ENCODE measurements at regions not wholly inside any gene's neighbourhood (a gene's known extent, or its start where the extent isn't known, plus 50 kb on each side); places are given as distances from the start of the nearest gene placed in this dataset.
"Not testable (repeated sequence)": the region's sequence is repeated elsewhere in the genome, so short reads cannot be mapped to it uniquely, and the experiment has no call there.

- not testable (repeated sequence) for H3K9me3 Mint-ChIP-seq, H3K4me1 Mint-ChIP-seq, H3K4me3 Mint-ChIP-seq, H3K27me3 Mint-ChIP-seq, H3K27ac Mint-ChIP-seq, H3K36me3 Mint-ChIP-seq, ATAC-seq
Observed at GRCh38 chr10:57645108-57645507, 622.6 kb downstream of the IPMK start.

DNA sequence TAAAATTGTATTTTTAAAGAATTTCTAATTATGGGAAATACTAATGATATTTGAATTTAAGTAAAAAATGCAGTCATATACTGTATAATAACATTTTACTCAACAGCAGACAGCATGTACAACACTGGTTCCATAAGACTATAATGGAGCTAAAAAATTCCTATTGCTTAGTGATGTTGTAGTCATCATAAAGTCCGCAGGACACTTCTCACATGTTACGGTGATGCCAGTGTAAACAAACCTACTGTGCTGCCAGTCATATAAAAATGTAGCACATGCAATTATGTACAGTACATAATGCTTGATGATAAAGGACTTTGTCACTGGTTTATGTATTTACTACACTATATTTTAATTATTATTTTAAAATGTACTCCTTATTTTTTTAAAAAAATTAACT lies 629.3 kb downstream of the IPMK start:
- H3K9me3 Mint-ChIP-seq, result peaks cover 2% of the 10 kb centered on the region
- no peaks in the 10 kb centered on the region for H3K4me1 Mint-ChIP-seq
- H3K27ac Mint-ChIP-seq, result no peak overlapping the region
- no peak overlapping the region for H3K4me3 Mint-ChIP-seq
- ATAC-seq, result no peak
- H3K36me3 Mint-ChIP-seq, result no peaks in the 10 kb centered on the region
- H3K27me3 Mint-ChIP-seq, result no peaks in the 10 kb centered on the region

DNA sequence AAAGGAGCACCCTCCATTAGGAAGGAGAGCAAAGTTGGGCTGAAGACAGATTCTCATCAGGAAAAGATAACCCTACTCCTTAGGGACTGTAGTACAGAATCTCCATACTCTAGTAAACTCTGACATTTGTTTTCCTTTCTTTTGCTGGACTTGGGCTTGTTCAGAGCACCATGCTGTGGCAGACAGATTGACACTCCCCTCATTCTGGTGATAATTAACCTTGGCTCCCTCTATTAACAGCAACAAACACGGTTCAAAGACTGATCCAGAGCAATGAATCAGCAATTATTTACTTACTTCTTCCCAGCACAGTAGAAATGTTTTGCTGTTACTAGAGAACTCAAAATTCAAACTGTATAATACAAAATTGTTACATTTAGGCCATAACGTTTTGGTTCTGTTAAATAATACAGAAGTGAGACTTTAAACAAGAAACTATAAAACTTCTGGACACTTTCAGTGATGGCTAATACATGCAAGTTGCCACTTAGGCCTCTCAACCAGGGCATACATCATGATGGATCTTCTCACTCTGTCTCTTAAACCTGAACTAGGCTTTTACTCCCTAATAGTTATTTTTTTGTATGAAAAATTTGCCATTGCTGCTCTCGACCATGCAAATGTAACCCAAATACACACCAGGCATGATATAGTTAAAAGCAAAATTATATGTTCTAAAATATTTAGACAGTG lies 639.0 kb downstream of the IPMK start:
- Mint-ChIP-seq H3K27me3 (no peaks in the 10 kb centered on the region), H3K4me1 (no peaks in the 10 kb centered on the region), H3K36me3 (no peaks in the 10 kb centered on the region), H3K27ac (no peak overlapping the region), H3K4me3 (no peak overlapping the region), H3K9me3 (no peaks in the 10 kb centered on the region)
- no peak for ATAC-seq

DNA sequence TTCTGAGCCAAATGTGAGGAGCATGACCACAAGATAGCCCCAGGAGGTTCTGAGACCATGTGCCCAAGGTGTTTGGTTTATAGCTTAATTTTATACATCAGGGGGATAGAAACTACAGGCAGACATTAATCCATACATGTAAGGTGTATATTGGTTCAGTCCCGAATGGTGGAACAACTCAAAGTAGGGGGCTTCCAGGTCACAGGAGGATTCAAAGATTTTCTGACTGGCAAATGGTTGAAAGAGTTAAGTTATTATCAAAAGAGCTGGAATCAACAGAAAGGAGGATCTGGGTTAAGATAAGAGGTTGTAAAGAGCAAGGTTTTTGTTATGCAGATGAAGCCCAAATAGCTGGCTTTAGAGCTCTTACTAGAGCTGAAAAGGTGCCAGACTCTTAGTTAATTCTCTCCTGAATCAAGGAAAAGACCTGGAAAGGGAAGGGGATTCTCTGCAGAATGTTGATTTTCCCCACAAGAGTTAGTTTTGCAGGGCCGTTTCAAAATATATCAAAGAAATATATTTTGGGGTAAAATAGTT lies 640.0 kb downstream of the IPMK start:
- no peak overlapping the region for H3K27ac Mint-ChIP-seq
- no peaks in the 10 kb centered on the region for H3K36me3 Mint-ChIP-seq
- H3K4me1 Mint-ChIP-seq, result no peaks in the 10 kb centered on the region
- H3K27me3 Mint-ChIP-seq, result no peaks in the 10 kb centered on the region
- H3K4me3 Mint-ChIP-seq, result no peak overlapping the region
- no peaks in the 10 kb centered on the region for H3K9me3 Mint-ChIP-seq
- no peak for ATAC-seq

GRCh38 chr10:57624856-57625592 lies 642.7 kb downstream of the IPMK start:
- no peak overlapping the region for H3K4me3 Mint-ChIP-seq
- ATAC-seq, result no peak
- no peaks in the 10 kb centered on the region for H3K27me3 Mint-ChIP-seq
- no peaks in the 10 kb centered on the region for H3K4me1 Mint-ChIP-seq
- H3K9me3 Mint-ChIP-seq, result no peaks in the 10 kb centered on the region
- H3K36me3 Mint-ChIP-seq, result no peaks in the 10 kb centered on the region
- H3K27ac Mint-ChIP-seq, result no peak overlapping the region

DNA sequence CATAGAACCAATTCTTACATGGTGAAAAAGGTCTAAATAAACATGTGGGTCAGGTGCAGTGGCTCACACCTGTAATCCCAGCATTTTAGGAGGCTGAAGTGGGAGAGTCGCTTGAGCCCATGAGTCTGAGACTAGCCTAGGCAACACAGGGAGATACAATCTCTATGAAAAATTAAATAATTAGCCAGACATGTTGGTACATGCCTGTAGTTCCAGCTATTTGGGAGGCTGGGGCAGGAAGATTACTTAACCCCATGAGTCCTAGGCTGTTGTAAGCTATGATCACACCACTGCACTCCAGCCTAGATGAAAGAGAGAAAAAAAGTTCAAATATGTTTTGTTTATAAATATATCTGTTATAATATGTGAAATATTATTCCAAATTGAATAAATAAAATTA lies 643.6 kb downstream of the IPMK start:
- H3K4me3 Mint-ChIP-seq, result no peak overlapping the region
- ATAC-seq, result no peak
- H3K36me3 Mint-ChIP-seq, result no peaks in the 10 kb centered on the region
- no peaks in the 10 kb centered on the region for H3K4me1 Mint-ChIP-seq
- no peaks in the 10 kb centered on the region for H3K9me3 Mint-ChIP-seq
- H3K27me3 Mint-ChIP-seq, result no peaks in the 10 kb centered on the region
- H3K27ac Mint-ChIP-seq, result no peak overlapping the region

GRCh38 chr10:57621466-57621865 lies 646.2 kb downstream of the IPMK start:
- no peaks in the 10 kb centered on the region for H3K27me3 Mint-ChIP-seq
- no peaks in the 10 kb centered on the region for H3K4me1 Mint-ChIP-seq
- H3K36me3 Mint-ChIP-seq, result no peaks in the 10 kb centered on the region
- ATAC-seq, result no peak
- H3K27ac Mint-ChIP-seq, result no peak overlapping the region
- no peak overlapping the region for H3K4me3 Mint-ChIP-seq
- no peaks in the 10 kb centered on the region for H3K9me3 Mint-ChIP-seq

DNA sequence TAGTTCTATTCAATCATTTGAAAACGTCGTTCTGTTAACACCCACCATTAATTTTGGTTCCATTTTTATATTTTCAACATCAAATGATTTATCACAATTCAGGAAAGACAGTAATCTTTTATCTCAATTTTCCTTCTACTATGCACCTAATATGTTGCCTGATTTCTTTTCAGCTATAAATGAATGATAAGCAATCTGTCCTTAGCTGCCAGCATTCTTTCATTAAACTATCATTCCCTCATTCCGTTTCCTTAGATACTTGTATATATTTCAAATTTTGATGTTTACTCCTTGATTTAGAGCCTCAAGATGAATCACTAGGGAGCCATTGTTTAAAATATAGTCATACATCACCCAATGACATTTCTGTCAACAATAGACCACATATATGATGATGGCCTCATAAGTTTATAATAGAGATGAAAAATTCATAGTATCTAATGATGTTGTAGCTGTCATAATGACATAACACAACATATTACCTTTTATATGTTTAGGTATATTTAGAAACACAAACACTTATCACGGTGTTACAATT lies 661.7 kb downstream of the IPMK start:
- Mint-ChIP-seq H3K4me1 (no peaks in the 10 kb centered on the region), H3K36me3 (no peaks in the 10 kb centered on the region), H3K4me3 (no peak overlapping the region), H3K27ac (no peak overlapping the region), H3K9me3 (peaks cover 2% of the 10 kb centered on the region), H3K27me3 (no peaks in the 10 kb centered on the region)
- no peak for ATAC-seq

- H3K9me3 Mint-ChIP-seq, result no peaks in the 10 kb centered on the region
- no peak overlapping the region for H3K4me3 Mint-ChIP-seq
- no peaks in the 10 kb centered on the region for H3K27me3 Mint-ChIP-seq
- no peaks in the 10 kb centered on the region for H3K4me1 Mint-ChIP-seq
- ATAC-seq, result no peak
- no peak overlapping the region for H3K27ac Mint-ChIP-seq
- no peaks in the 10 kb centered on the region for H3K36me3 Mint-ChIP-seq
Observed at GRCh38 chr10:57599440-57599839, 668.3 kb downstream of the IPMK start.

DNA sequence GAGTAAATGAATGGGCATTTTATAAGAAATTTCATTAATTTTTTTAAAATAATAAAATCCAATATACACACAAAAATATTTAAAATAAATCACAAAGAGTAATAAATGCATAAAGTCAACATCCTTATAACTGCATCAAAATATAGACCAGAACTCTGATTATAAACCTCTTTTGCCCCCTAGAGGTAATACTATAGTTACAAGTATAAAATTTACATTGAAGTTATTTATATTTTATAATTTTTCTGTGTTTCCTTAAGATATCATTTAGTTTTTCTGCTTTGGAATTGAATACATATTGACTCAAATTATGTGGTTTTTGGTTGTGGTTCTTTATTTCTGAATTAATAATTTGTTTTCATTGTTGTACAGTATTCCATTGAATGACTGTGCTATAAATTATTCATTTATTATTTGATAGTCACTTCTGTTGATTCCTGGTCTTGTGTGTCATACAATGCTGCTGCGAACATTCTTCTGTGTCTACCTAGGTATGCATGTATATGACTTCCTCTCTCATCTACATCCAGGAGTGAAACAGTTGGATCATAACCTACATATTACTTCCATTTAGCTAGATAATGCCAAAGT lies 673.6 kb downstream of the IPMK start:
- H3K9me3 Mint-ChIP-seq, result no peaks in the 10 kb centered on the region
- no peaks in the 10 kb centered on the region for H3K36me3 Mint-ChIP-seq
- H3K27me3 Mint-ChIP-seq, result no peaks in the 10 kb centered on the region
- no peaks in the 10 kb centered on the region for H3K4me1 Mint-ChIP-seq
- ATAC-seq, result no peak
- no peak overlapping the region for H3K27ac Mint-ChIP-seq
- no peak overlapping the region for H3K4me3 Mint-ChIP-seq

GRCh38 chr10:57579926-57580325 lies 687.8 kb downstream of the IPMK start:
- Mint-ChIP-seq H3K36me3 (no peaks in the 10 kb centered on the region), H3K27me3 (no peaks in the 10 kb centered on the region), H3K4me3 (no peak overlapping the region), H3K4me1 (no peaks in the 10 kb centered on the region), H3K9me3 (no peaks in the 10 kb centered on the region), H3K27ac (no peak overlapping the region)
- ATAC-seq, result no peak

DNA sequence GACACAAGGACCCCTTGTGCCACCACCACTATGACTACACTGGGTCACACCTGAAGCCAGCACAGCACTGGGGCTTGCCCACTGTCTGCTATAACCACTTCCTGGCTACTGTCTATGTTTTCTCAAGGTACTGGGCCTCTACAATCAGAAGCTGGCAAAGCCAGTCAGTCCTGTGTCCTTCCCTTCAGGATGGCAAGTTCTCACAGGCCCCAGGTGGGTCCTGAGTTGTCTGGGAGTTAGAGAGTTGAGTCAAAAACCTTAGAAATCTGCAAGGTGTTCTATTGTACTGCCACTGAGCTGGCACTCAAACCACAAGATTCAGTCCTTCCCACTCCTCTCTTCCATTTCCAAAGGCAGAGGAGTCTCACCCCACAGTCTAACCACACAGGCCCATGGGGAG lies 705.5 kb downstream of the IPMK start:
- no peaks in the 10 kb centered on the region for H3K36me3 Mint-ChIP-seq
- ATAC-seq, result no peak
- no peak overlapping the region for H3K4me3 Mint-ChIP-seq
- peaks cover 4% of the 10 kb centered on the region for H3K9me3 Mint-ChIP-seq
- no peaks in the 10 kb centered on the region for H3K27me3 Mint-ChIP-seq
- no peaks in the 10 kb centered on the region for H3K4me1 Mint-ChIP-seq
- no peak overlapping the region for H3K27ac Mint-ChIP-seq

DNA sequence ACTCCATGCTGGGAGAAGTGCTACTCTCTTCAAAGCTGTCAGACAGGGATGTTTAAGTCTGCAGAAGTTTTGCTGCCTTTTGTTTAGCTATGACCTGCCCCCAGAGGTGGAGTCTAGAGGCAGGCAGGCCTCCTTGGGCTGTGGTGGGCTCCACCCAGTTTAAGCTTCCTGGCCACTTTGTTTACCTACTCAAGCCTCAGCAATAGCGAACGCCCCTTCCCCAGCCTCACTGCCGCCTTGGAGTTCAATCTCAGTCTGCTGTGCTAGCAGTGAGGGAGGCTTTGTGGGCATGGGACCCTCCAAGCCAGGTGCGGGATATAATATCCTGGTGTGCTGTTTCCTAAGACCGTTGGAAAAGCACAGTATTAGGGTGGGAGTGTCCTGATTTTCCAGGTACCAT lies 715.9 kb downstream of the IPMK start:
- H3K27ac Mint-ChIP-seq, H3K4me3 Mint-ChIP-seq, H3K27me3 Mint-ChIP-seq, H3K4me1 Mint-ChIP-seq, ATAC-seq, H3K9me3 Mint-ChIP-seq, H3K36me3 Mint-ChIP-seq: not testable (repeated sequence)

DNA sequence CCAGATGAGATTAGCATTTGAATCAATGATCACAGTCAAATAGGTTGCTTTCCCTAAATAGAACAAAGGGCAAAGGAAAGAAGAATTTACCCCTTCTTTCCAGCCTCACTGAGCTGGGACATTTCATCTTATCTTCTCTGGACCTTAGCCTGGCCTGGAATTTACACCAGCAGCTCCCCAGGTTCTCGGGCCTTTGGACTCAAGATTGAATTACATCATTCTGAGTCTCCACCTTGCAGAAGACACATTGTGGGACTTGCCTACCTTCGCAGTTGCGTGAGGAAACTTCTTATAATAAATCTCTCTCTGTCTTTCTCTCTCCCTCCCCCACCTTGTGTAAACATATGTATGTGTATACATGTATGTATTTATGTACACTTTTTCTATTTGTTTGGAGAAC lies 732.4 kb downstream of the IPMK start:
- no peak overlapping the region for H3K4me3 Mint-ChIP-seq
- no peaks in the 10 kb centered on the region for H3K36me3 Mint-ChIP-seq
- no peak for ATAC-seq
- no peak overlapping the region for H3K27ac Mint-ChIP-seq
- H3K9me3 Mint-ChIP-seq, result no peaks in the 10 kb centered on the region
- no peaks in the 10 kb centered on the region for H3K27me3 Mint-ChIP-seq
- no peaks in the 10 kb centered on the region for H3K4me1 Mint-ChIP-seq

- H3K36me3 Mint-ChIP-seq, result no peaks in the 10 kb centered on the region
- no peak overlapping the region for H3K27ac Mint-ChIP-seq
- H3K4me3 Mint-ChIP-seq, result no peak overlapping the region
- H3K4me1 Mint-ChIP-seq, result no peaks in the 10 kb centered on the region
- peaks cover 2% of the 10 kb centered on the region for H3K9me3 Mint-ChIP-seq
- no peak for ATAC-seq
- no peaks in the 10 kb centered on the region for H3K27me3 Mint-ChIP-seq
Observed at GRCh38 chr10:57513637-57514036, 754.1 kb downstream of the IPMK start.

DNA sequence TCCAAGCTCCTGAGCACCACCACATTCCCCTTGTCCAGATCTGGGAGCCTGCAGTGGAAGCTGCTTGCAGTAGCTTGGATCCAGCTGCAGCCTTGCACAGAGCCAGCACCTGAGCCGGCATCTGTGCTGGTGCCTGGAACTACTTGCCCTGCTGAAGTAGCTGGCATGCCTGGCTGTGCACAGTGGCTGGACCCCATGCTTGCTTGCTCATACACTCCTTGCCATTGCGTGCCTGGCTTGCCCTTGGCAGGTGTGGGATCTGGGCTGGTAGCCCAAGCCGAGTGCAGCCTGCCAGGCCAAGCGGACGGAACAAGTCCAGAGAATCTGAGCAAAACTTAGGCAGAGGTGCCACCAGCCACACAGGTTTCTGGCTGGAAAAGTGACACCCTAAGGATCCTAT lies 759.9 kb downstream of the IPMK start:
- no peaks in the 10 kb centered on the region for H3K27me3 Mint-ChIP-seq
- no peaks in the 10 kb centered on the region for H3K4me1 Mint-ChIP-seq
- H3K4me3 Mint-ChIP-seq, result no peak overlapping the region
- H3K9me3 Mint-ChIP-seq, result peaks cover 2% of the 10 kb centered on the region
- H3K36me3 Mint-ChIP-seq, result no peaks in the 10 kb centered on the region
- no peak overlapping the region for H3K27ac Mint-ChIP-seq
- ATAC-seq, result peak; percentile 32

Measured in stimulated activated memory B cell treated with anti-CD40 and anti-IgM and Interleukin-4, amounts not matched to agents 10 μg/mL and 1 μg/mL and 100 μg/mL, for 72 hours (primary cell).